H4 (cell line): ENCODE measurements at regions not wholly inside any gene's neighbourhood (a gene's known extent, or its start where the extent isn't known, plus 50 kb on each side); places are given as distances from the start of the nearest gene placed in this dataset.
"Not testable (repeated sequence)": the region's sequence is repeated elsewhere in the genome, so short reads cannot be mapped to it uniquely, and the experiment has no call there.

Experiments
- DNase-seq: peaks from one replicate; pipeline ENCODE4 v3.0.0-alpha.2; 2015; ENCODE audit warnings: low spot score

GRCh38 chr6:4725136-4725760 lies 51.0 kb upstream of the CDYL start:
- not testable (repeated sequence) for DNase-seq

- not testable (repeated sequence) for DNase-seq
Measured at GRCh38 chr6:4724727-4725126, 51.5 kb upstream of the CDYL start.

GRCh38 chr6:4723383-4723782 lies 52.8 kb upstream of the CDYL start:
- no peak for DNase-seq

GRCh38 chr6:4721368-4721767 lies 54.8 kb upstream of the CDYL start:
- not testable (repeated sequence) for DNase-seq

- no peak for DNase-seq
Measured at GRCh38 chr6:4719491-4719890, 56.7 kb upstream of the CDYL start.

GRCh38 chr6:4717856-4718255 lies 58.3 kb upstream of the CDYL start:
- no peak for DNase-seq

GRCh38 chr6:4717124-4717523 lies 59.1 kb upstream of the CDYL start:
- DNase-seq = no peak

- DNase-seq = no peak
Measured at GRCh38 chr6:4714961-4715501, 61.2 kb upstream of the CDYL start.

GRCh38 chr6:4712291-4712690 lies 63.9 kb upstream of the CDYL start:
- DNase-seq = no peak

- no peak for DNase-seq
Measured at GRCh38 chr6:4707011-4707410, 69.2 kb upstream of the CDYL start.

GRCh38 chr6:4705809-4706208 lies 70.4 kb upstream of the CDYL start:
- DNase-seq = no peak

- no peak for DNase-seq
Measured at GRCh38 chr6:4703382-4703781, 72.8 kb upstream of the CDYL start.

GRCh38 chr6:4698901-4699659 lies 77.1 kb upstream of the CDYL start:
- DNase-seq = no peak

GRCh38 chr6:4693173-4693970 lies 82.8 kb upstream of the CDYL start:
- DNase-seq = no peak

- no peak for DNase-seq
Measured at GRCh38 chr6:4692664-4693063, 83.5 kb upstream of the CDYL start.

GRCh38 chr6:4687989-4688947 lies 87.9 kb upstream of the CDYL start:
- peak; percentile 71 for DNase-seq

GRCh38 chr6:4687656-4687988 lies 88.6 kb upstream of the CDYL start:
- no peak for DNase-seq

GRCh38 chr6:4682431-4683097 lies 93.6 kb upstream of the CDYL start:
- no peak for DNase-seq

GRCh38 chr6:4678506-4679300 lies 97.5 kb upstream of the CDYL start:
- DNase-seq = no peak

- DNase-seq = no peak
Measured at GRCh38 chr6:4677751-4678065, 98.5 kb upstream of the CDYL start.
